Astrocyte (in vitro differentiated cells and primary cell): ENCODE measurements at regions not wholly inside any gene's neighbourhood (a gene's known extent, or its start where the extent isn't known, plus 50 kb on each side); places are given as distances from the start of the nearest gene placed in this dataset.

Source experiments
- DNase-seq: peaks from one replicate; pipeline ENCODE4 v3.0.0-alpha.2; 2010; ENCODE audit warnings: low read depth
- FAIRE-seq: peaks from 2 replicates; lab custom pipeline; 2011; peaks lifted over from hg19 to GRCh38; lab: Jason Lieb, UNC
- H2AFZ ChIP-seq: 2 replicates; pipeline ENCODE4 v1.6.0; 2012; ENCODE audit warnings: low read depth, low read length, inconsistent platforms
- H3K27ac ChIP-seq: 2 replicates; pipeline ENCODE4 v1.5.1; 2011; ENCODE audit warnings: low read depth, low read length, inconsistent platforms
- H3K27me3 ChIP-seq: 2 replicates; pipeline ENCODE4 v1.6.0; 2011; ENCODE audit warnings: low read length, inconsistent platforms; ENCODE audit not compliant: insufficient read depth
- H3K36me3 ChIP-seq: 2 replicates; pipeline ENCODE4 v1.5.1; 2011; ENCODE audit warnings: low read length, inconsistent platforms; ENCODE audit not compliant: insufficient read depth
- H3K4me1 ChIP-seq: 2 replicates; pipeline ENCODE4 v1.5.1; 2011; ENCODE audit warnings: low read length, inconsistent platforms; ENCODE audit not compliant: insufficient read depth
- H3K4me2 ChIP-seq: 2 replicates; pipeline ENCODE4 v1.6.0; 2012; ENCODE audit warnings: low read length, inconsistent platforms
- H3K4me3 ChIP-seq: 2 replicates; pipeline ENCODE4 v1.5.1; 2011; ENCODE audit warnings: low read depth, mild to moderate bottlenecking, low read length, inconsistent platforms; ENCODE audit not compliant: insufficient read depth
- H3K79me2 ChIP-seq: 2 replicates; pipeline ENCODE4 v1.6.0; 2012; ENCODE audit warnings: mild to moderate bottlenecking, low read length, inconsistent platforms; ENCODE audit not compliant: insufficient read depth
- H3K9ac ChIP-seq: 2 replicates; pipeline ENCODE4 v1.6.0; 2012; ENCODE audit warnings: mild to moderate bottlenecking, low read length, inconsistent platforms
- H3K9me3 ChIP-seq: 2 replicates; pipeline ENCODE4 v1.5.1; 2012; ENCODE audit warnings: low read depth, mild to moderate bottlenecking, low read length, inconsistent platforms; ENCODE audit not compliant: insufficient read depth
- H4K20me1 ChIP-seq: 2 replicates; pipeline ENCODE4 v1.6.0; 2012; ENCODE audit warnings: low read length, inconsistent platforms; ENCODE audit not compliant: insufficient read depth
- H3K27ac Mint-ChIP-seq: one replicate; pipeline ENCODE4 v1.8.0; 2021; ENCODE audit warnings: mild to moderate bottlenecking, mixed read lengths; ENCODE audit not compliant: unreplicated experiment
- H3K27me3 Mint-ChIP-seq: one replicate; pipeline ENCODE4 v1.8.0; 2021; ENCODE audit warnings: low read depth, mixed read lengths; ENCODE audit not compliant: unreplicated experiment
- H3K36me3 Mint-ChIP-seq: one replicate; pipeline ENCODE4 v1.8.0; 2021; ENCODE audit warnings: low read depth, mixed read lengths; ENCODE audit not compliant: unreplicated experiment
- H3K4me1 Mint-ChIP-seq: one replicate; pipeline ENCODE4 v1.8.0; 2021; ENCODE audit warnings: low read depth, mixed read lengths; ENCODE audit not compliant: unreplicated experiment
- H3K4me3 Mint-ChIP-seq: one replicate; pipeline ENCODE4 v1.8.0; 2021; ENCODE audit warnings: mild to moderate bottlenecking, moderate library complexity, mixed read lengths; ENCODE audit not compliant: unreplicated experiment
- H3K9me3 Mint-ChIP-seq: one replicate; pipeline ENCODE4 v1.8.0; 2021; ENCODE audit warnings: mild to moderate bottlenecking, mixed read lengths; ENCODE audit not compliant: unreplicated experiment
- CTCF ChIP-seq: IDR thresholded peaks from 2 replicates; pipeline ENCODE4 v1.5.1; 2011; ENCODE audit warnings: low read depth, mild to moderate bottlenecking, inconsistent platforms, low read length, moderate library complexity; ENCODE audit not compliant: insufficient read depth
- EZH2 ChIP-seq: IDR thresholded peaks from 2 replicates; pipeline ENCODE4 v1.6.1; 2012; ENCODE audit warnings: mild to moderate bottlenecking, low read length, inconsistent platforms; ENCODE audit not compliant: insufficient read depth

- no peaks in the 10 kb centered on the region for H3K27me3 ChIP-seq
- DNase-seq, result no peak
Observed at GRCh38 chr2:22932288-22932687, 452.7 kb upstream of the KLHL29 start.

DNA sequence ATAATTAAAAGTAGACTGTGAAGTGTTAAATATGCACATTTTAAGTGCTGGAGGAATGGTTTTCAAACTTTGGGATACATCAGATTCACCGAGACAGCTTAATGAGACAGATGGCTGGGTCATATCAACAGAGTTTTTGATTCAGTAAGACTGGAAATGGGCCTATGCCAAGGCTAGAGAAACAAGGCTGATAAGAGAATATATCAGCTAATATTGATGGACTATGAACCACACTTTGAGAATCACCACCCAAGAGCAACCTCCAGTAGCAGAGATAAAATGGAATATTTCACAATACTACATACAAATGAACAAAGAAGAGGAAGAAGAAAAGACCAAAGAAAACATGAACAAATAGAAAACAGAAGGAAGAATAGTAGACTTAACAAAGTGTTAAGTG, 450.2 kb upstream of the KLHL29 start:
- no peaks in the 10 kb centered on the region for H3K4me1 ChIP-seq
- no peaks in the 10 kb centered on the region for H3K27me3 ChIP-seq
- Mint-ChIP-seq H3K9me3 (no peaks in the 10 kb centered on the region), H3K4me3 (no peak overlapping the region), H3K27me3 (no peaks in the 10 kb centered on the region), H3K27ac (no peak overlapping the region), H3K36me3 (no peaks in the 10 kb centered on the region), H3K4me1 (no peaks in the 10 kb centered on the region)
- no peak overlapping the region for H2AFZ ChIP-seq
- DNase-seq, result no peak
- H3K4me2 ChIP-seq, result no peak overlapping the region
- H3K79me2 ChIP-seq, result no peaks in the 10 kb centered on the region
- TF ChIP-seq EZH2, result no peak
- no peak for TF ChIP-seq CTCF
- no peak for FAIRE-seq
- no peak overlapping the region for H3K27ac ChIP-seq
- no peak overlapping the region for H3K4me3 ChIP-seq
- H4K20me1 ChIP-seq, result no peaks in the 10 kb centered on the region
- H3K9me3 ChIP-seq, result no peaks in the 10 kb centered on the region
- H3K9ac ChIP-seq, result no peak overlapping the region
- no peaks in the 10 kb centered on the region for H3K36me3 ChIP-seq

More at GRCh38 chr2:22932288-22932687, 452.7 kb upstream of the KLHL29 start:
- Histone ChIP-seq H3K4me1 (no peaks in the 10 kb centered on the region), H2AFZ (no peak overlapping the region), H3K9me3 (no peaks in the 10 kb centered on the region), H3K4me2 (no peak overlapping the region), H3K79me2 (no peaks in the 10 kb centered on the region), H3K27ac (no peak overlapping the region), H4K20me1 (no peaks in the 10 kb centered on the region), H3K9ac (no peak overlapping the region), H3K4me3 (no peak overlapping the region), H3K36me3 (no peaks in the 10 kb centered on the region)
- Mint-ChIP-seq H3K36me3 (no peaks in the 10 kb centered on the region), H3K9me3 (no peaks in the 10 kb centered on the region), H3K4me1 (no peaks in the 10 kb centered on the region), H3K27me3 (peaks cover 4% of the 10 kb centered on the region), H3K4me3 (no peak overlapping the region), H3K27ac (no peak overlapping the region)
- TF ChIP-seq CTCF (no peak), EZH2 (no peak)
- no peak for FAIRE-seq

GRCh38 chr2:22942441-22942840, 442.5 kb upstream of the KLHL29 start:
- Histone ChIP-seq H3K4me1 (no peaks in the 10 kb centered on the region), H4K20me1 (no peaks in the 10 kb centered on the region), H3K27me3 (no peaks in the 10 kb centered on the region), H3K27ac (no peak overlapping the region), H3K4me2 (no peak overlapping the region), H3K79me2 (no peaks in the 10 kb centered on the region), H3K36me3 (no peaks in the 10 kb centered on the region), H3K9me3 (peaks cover 4% of the 10 kb centered on the region), H3K4me3 (no peak overlapping the region), H2AFZ (no peak overlapping the region), H3K9ac (no peak overlapping the region)
- no peaks in the 10 kb centered on the region for H3K36me3 Mint-ChIP-seq
- H3K27ac Mint-ChIP-seq, result no peak overlapping the region
- no peak overlapping the region for H3K4me3 Mint-ChIP-seq
- FAIRE-seq (no peak), DNase-seq (no peak)
- H3K9me3 Mint-ChIP-seq, result no peaks in the 10 kb centered on the region
- no peak for TF ChIP-seq CTCF
- TF ChIP-seq EZH2, result no peak
- H3K4me1 Mint-ChIP-seq, result no peaks in the 10 kb centered on the region
- no peaks in the 10 kb centered on the region for H3K27me3 Mint-ChIP-seq
